ENCODE measurements at regions not wholly inside any gene's neighbourhood (a gene's known extent, or its start where the extent isn't known, plus 50 kb on each side); places are given as distances from the start of the nearest gene placed in this dataset.

- Histone ChIP-seq H3K4me1 (ENCODE audit: low read length) (no peaks in the 10 kb centered on the region), H3K9me3 (ENCODE audit: low read length) (peaks cover 15% of the 10 kb centered on the region; the same call in 1 of the 2 replicates), H3K27ac (ENCODE audit: low read length) (no peak overlapping the region), H3K36me3 (ENCODE audit: insufficient read depth, low read length) (no peaks in the 10 kb centered on the region), H3K27me3 (ENCODE audit: low read length) (no peaks in the 10 kb centered on the region), H3K9ac (ENCODE audit: low read length) (no peak overlapping the region), H4K20me1 (ENCODE audit: insufficient read depth, low read depth, low read length) (no peaks in the 10 kb centered on the region), H3K4me2 (ENCODE audit: low read depth, low read length, poor library complexity, severe bottlenecking) (no peak overlapping the region), H3K4me3 (ENCODE audit: low read length) (no peak overlapping the region), H3K79me2 (ENCODE audit: low read length) (no peaks in the 10 kb centered on the region), H2AFZ (ENCODE audit: low read length) (no peak overlapping the region), H3K9me2 (replicated peaks; ENCODE audit: insufficient read depth, low read length) (no peaks in the 10 kb centered on the region)
- no peak for DNase-seq
These were observed 299.8 kb downstream of the TLE1 start for GRCh38 chr9:81389569-81389993.

- H3K27ac ChIP-seq (ENCODE audit: low read length), result no peak overlapping the region
- no peak overlapping the region for H3K9ac ChIP-seq (ENCODE audit: low read length)
- no peak overlapping the region for H2AFZ ChIP-seq (ENCODE audit: low read length)
- no peaks in the 10 kb centered on the region for H3K79me2 ChIP-seq (ENCODE audit: low read length)
- H3K27me3 ChIP-seq (ENCODE audit: low read length), result no peaks in the 10 kb centered on the region
- no peak overlapping the region for H3K4me2 ChIP-seq (ENCODE audit: low read depth, low read length, poor library complexity, severe bottlenecking)
- no peaks in the 10 kb centered on the region for H3K36me3 ChIP-seq (ENCODE audit: insufficient read depth, low read length)
- H3K9me2 ChIP-seq (replicated peaks; ENCODE audit: insufficient read depth, low read length), result no peaks in the 10 kb centered on the region
- H3K9me3 ChIP-seq (ENCODE audit: low read length), result peaks cover 15% of the 10 kb centered on the region; the same call in 1 of the 2 replicates
- H3K4me3 ChIP-seq (ENCODE audit: low read length), result no peak overlapping the region
- no peaks in the 10 kb centered on the region for H4K20me1 ChIP-seq (ENCODE audit: insufficient read depth, low read depth, low read length)
- no peaks in the 10 kb centered on the region for H3K4me1 ChIP-seq (ENCODE audit: low read length)
- no peak for DNase-seq
These were observed 300.5 kb downstream of the TLE1 start for GRCh38 chr9:81388831-81389230.

- no peak for DNase-seq
- H3K36me3 ChIP-seq (ENCODE audit: insufficient read depth, low read length), result no peaks in the 10 kb centered on the region
- peaks cover 15% of the 10 kb centered on the region; the same call in 1 of the 2 replicates for H3K9me3 ChIP-seq (ENCODE audit: low read length)
- no peak overlapping the region for H3K27ac ChIP-seq (ENCODE audit: low read length)
- no peaks in the 10 kb centered on the region for H3K79me2 ChIP-seq (ENCODE audit: low read length)
- no peaks in the 10 kb centered on the region for H4K20me1 ChIP-seq (ENCODE audit: insufficient read depth, low read depth, low read length)
- no peak overlapping the region for H3K4me2 ChIP-seq (ENCODE audit: low read depth, low read length, poor library complexity, severe bottlenecking)
- no peaks in the 10 kb centered on the region for H3K4me1 ChIP-seq (ENCODE audit: low read length)
- no peak overlapping the region for H2AFZ ChIP-seq (ENCODE audit: low read length)
- no peak overlapping the region for H3K4me3 ChIP-seq (ENCODE audit: low read length)
- no peaks in the 10 kb centered on the region for H3K27me3 ChIP-seq (ENCODE audit: low read length)
- H3K9me2 ChIP-seq (replicated peaks; ENCODE audit: insufficient read depth, low read length), result no peaks in the 10 kb centered on the region
- H3K9ac ChIP-seq (ENCODE audit: low read length), result no peak overlapping the region
These were observed 301.8 kb downstream of the TLE1 start for GRCh38 chr9:81387360-81388106.

GRCh38 chr9:81384911-81385310 lies 304.4 kb downstream of the TLE1 start:
- no peak overlapping the region for H3K9ac ChIP-seq (ENCODE audit: low read length)
- H3K4me2 ChIP-seq (ENCODE audit: low read depth, low read length, poor library complexity, severe bottlenecking), result no peak overlapping the region
- H3K27me3 ChIP-seq (ENCODE audit: low read length), result no peaks in the 10 kb centered on the region
- peaks cover 14% of the 10 kb centered on the region; the same call in 1 of the 2 replicates for H3K9me3 ChIP-seq (ENCODE audit: low read length)
- H3K79me2 ChIP-seq (ENCODE audit: low read length), result no peaks in the 10 kb centered on the region
- H3K4me3 ChIP-seq (ENCODE audit: low read length), result no peak overlapping the region
- no peak for DNase-seq
- H3K9me2 ChIP-seq (replicated peaks; ENCODE audit: insufficient read depth, low read length), result no peaks in the 10 kb centered on the region
- H3K27ac ChIP-seq (ENCODE audit: low read length), result no peak overlapping the region
- H4K20me1 ChIP-seq (ENCODE audit: insufficient read depth, low read depth, low read length), result no peaks in the 10 kb centered on the region
- no peaks in the 10 kb centered on the region for H3K36me3 ChIP-seq (ENCODE audit: insufficient read depth, low read length)
- no peaks in the 10 kb centered on the region for H3K4me1 ChIP-seq (ENCODE audit: low read length)
- H2AFZ ChIP-seq (ENCODE audit: low read length), result no peak overlapping the region

- H3K4me3 ChIP-seq (ENCODE audit: low read length), result no peak overlapping the region
- H3K27ac ChIP-seq (ENCODE audit: low read length), result no peak overlapping the region
- H4K20me1 ChIP-seq (ENCODE audit: insufficient read depth, low read depth, low read length), result no peaks in the 10 kb centered on the region
- no peaks in the 10 kb centered on the region for H3K36me3 ChIP-seq (ENCODE audit: insufficient read depth, low read length)
- H3K4me2 ChIP-seq (ENCODE audit: low read depth, low read length, poor library complexity, severe bottlenecking), result no peak overlapping the region
- peaks cover 8% of the 10 kb centered on the region; the same call in 1 of the 2 replicates for H3K9me3 ChIP-seq (ENCODE audit: low read length)
- DNase-seq, result no peak
- H3K9ac ChIP-seq (ENCODE audit: low read length), result no peak overlapping the region
- H3K27me3 ChIP-seq (ENCODE audit: low read length), result no peaks in the 10 kb centered on the region
- no peaks in the 10 kb centered on the region for H3K79me2 ChIP-seq (ENCODE audit: low read length)
- no peaks in the 10 kb centered on the region for H3K4me1 ChIP-seq (ENCODE audit: low read length)
- no peaks in the 10 kb centered on the region for H3K9me2 ChIP-seq (replicated peaks; ENCODE audit: insufficient read depth, low read length)
- no peak overlapping the region for H2AFZ ChIP-seq (ENCODE audit: low read length)
These were observed 307.1 kb downstream of the TLE1 start for GRCh38 chr9:81382281-81382680.

- DNase-seq, result no peak
These were observed 307.7 kb downstream of the TLE1 start for GRCh38 chr9:81381694-81382093.

GRCh38 chr9:81380504-81381359 lies 308.6 kb downstream of the TLE1 start:
- Histone ChIP-seq H3K4me3 (ENCODE audit: low read length) (no peak overlapping the region), H3K4me1 (ENCODE audit: low read length) (no peaks in the 10 kb centered on the region), H3K9me3 (ENCODE audit: low read length) (0 out of 2 replicates have a peak, but pooled peaks cover 5% of the 10 kb centered on the region), H3K36me3 (ENCODE audit: insufficient read depth, low read length) (no peaks in the 10 kb centered on the region), H3K9me2 (replicated peaks; ENCODE audit: insufficient read depth, low read length) (no peaks in the 10 kb centered on the region), H3K27me3 (ENCODE audit: low read length) (no peaks in the 10 kb centered on the region), H3K27ac (ENCODE audit: low read length) (no peak overlapping the region), H3K4me2 (ENCODE audit: low read depth, low read length, poor library complexity, severe bottlenecking) (no peak overlapping the region), H4K20me1 (ENCODE audit: insufficient read depth, low read depth, low read length) (no peaks in the 10 kb centered on the region), H3K79me2 (ENCODE audit: low read length) (no peaks in the 10 kb centered on the region), H2AFZ (ENCODE audit: low read length) (no peak overlapping the region), H3K9ac (ENCODE audit: low read length) (no peak overlapping the region)
- no peak for DNase-seq

More at GRCh38 chr9:81381694-81382093, 307.7 kb downstream of the TLE1 start:
- Histone ChIP-seq H3K4me1 (ENCODE audit: low read length) (no peaks in the 10 kb centered on the region), H3K4me3 (ENCODE audit: low read length) (no peak overlapping the region), H2AFZ (ENCODE audit: low read length) (no peak overlapping the region), H3K27me3 (ENCODE audit: low read length) (no peaks in the 10 kb centered on the region), H3K36me3 (ENCODE audit: insufficient read depth, low read length) (no peaks in the 10 kb centered on the region), H3K27ac (ENCODE audit: low read length) (no peak overlapping the region), H3K9me2 (replicated peaks; ENCODE audit: insufficient read depth, low read length) (no peaks in the 10 kb centered on the region), H3K9me3 (ENCODE audit: low read length) (peaks cover 8% of the 10 kb centered on the region; the same call in 1 of the 2 replicates), H4K20me1 (ENCODE audit: insufficient read depth, low read depth, low read length) (no peaks in the 10 kb centered on the region), H3K9ac (ENCODE audit: low read length) (no peak overlapping the region), H3K4me2 (ENCODE audit: low read depth, low read length, poor library complexity, severe bottlenecking) (no peak overlapping the region), H3K79me2 (ENCODE audit: low read length) (no peaks in the 10 kb centered on the region)

- Histone ChIP-seq H3K9ac (ENCODE audit: low read length) (no peak overlapping the region), H3K4me3 (ENCODE audit: low read length) (no peak overlapping the region), H3K4me1 (ENCODE audit: low read length) (no peaks in the 10 kb centered on the region), H3K79me2 (ENCODE audit: low read length) (no peaks in the 10 kb centered on the region), H3K9me2 (replicated peaks; ENCODE audit: insufficient read depth, low read length) (no peaks in the 10 kb centered on the region), H4K20me1 (ENCODE audit: insufficient read depth, low read depth, low read length) (no peaks in the 10 kb centered on the region), H3K4me2 (ENCODE audit: low read depth, low read length, poor library complexity, severe bottlenecking) (no peak overlapping the region), H3K27me3 (ENCODE audit: low read length) (no peaks in the 10 kb centered on the region), H3K36me3 (ENCODE audit: insufficient read depth, low read length) (no peaks in the 10 kb centered on the region), H2AFZ (ENCODE audit: low read length) (no peak overlapping the region), H3K9me3 (ENCODE audit: low read length) (0 out of 2 replicates have a peak, but pooled peaks cover 5% of the 10 kb centered on the region), H3K27ac (ENCODE audit: low read length) (no peak overlapping the region)
- no peak for DNase-seq
These were observed 309.7 kb downstream of the TLE1 start for GRCh38 chr9:81379655-81380054.

Data from Karpas-422 (cell line).